GM19238 (cell line): ENCODE measurements at regions not wholly inside any gene's neighbourhood (a gene's known extent, or its start where the extent isn't known, plus 50 kb on each side); places are given as distances from the start of the nearest gene placed in this dataset.

ENCODE experiments used
- DNase-seq: peaks from one replicate; pipeline ENCODE4 v3.0.0; 2011; ENCODE audit warnings: low spot score; ENCODE audit not compliant: insufficient read length

DNA sequence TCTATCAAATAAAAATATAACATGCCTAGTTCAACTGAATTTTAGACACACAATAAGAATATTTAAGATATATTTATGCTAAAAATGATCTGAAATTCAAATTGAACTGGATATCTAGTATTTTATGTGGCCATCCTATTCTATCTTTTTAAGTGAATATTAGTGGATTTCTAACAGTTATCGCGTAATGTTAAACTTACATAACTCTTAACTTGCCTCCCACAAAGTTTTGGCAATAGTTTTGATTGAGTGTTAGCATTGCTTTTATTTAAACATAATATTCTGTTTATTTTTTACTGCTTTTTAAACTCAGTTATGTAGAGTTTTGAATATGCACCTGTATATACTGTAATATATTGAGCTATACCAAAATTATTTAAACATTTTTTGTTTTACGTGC is 1279.5 kb downstream of the OTOL1 start:
- DNase-seq, result no peak

DNA sequence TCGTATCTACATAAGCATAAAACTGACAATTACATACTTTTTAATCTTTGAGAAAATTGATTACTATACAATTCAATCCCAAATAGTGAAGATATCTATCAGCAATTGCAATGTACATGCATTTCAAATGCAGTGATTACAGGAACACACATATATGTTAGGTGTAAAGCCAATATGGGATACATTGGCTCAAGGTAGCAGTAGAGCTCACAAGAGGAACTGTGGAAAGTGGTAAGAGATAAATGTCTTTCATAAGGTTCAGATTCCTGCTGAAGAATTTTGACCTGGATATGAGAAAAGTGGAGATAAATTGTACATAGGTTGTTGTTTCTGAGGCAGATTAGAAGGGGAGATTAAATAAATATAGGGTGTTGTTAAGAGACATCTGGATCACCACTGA is 1280.5 kb downstream of the OTOL1 start:
- no peak for DNase-seq

DNA sequence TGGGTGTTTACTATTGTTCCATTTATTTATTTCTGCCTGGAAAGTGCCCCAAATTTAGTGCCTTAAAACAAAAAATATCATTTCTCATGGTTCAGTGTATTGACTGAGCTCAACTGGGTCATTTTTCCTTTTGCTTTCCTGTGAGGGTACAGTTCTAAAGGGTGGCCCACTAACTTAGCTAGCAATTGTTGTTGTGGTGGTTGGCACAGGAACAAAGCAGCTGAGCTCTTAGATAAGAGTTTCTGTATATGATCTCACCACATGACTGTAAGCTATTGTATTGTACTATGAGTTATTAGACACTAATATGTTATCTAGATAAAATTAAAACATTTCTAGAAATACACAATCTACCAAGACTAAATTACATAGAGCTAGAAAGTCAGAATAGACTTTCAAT is 1283.7 kb downstream of the OTOL1 start:
- no peak for DNase-seq

DNA sequence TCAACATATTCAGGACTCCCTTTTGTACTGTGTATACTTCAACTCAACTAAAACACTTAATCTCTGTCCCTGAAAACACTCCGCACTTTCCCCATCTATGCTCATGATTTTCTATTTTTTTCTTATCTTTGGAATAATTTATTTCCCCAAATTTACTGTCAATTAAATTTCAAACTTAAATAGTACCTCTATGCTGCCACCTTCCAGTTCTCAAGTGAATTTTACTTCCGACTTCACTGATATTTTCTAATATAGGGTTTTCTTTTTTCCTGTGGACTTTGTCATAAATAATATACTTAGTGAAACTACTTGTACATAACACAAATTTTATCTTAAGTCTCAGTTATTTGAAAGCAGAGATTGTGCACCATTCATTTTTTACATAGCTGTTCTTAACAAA is 1303.3 kb downstream of the OTOL1 start:
- no peak for DNase-seq

DNA sequence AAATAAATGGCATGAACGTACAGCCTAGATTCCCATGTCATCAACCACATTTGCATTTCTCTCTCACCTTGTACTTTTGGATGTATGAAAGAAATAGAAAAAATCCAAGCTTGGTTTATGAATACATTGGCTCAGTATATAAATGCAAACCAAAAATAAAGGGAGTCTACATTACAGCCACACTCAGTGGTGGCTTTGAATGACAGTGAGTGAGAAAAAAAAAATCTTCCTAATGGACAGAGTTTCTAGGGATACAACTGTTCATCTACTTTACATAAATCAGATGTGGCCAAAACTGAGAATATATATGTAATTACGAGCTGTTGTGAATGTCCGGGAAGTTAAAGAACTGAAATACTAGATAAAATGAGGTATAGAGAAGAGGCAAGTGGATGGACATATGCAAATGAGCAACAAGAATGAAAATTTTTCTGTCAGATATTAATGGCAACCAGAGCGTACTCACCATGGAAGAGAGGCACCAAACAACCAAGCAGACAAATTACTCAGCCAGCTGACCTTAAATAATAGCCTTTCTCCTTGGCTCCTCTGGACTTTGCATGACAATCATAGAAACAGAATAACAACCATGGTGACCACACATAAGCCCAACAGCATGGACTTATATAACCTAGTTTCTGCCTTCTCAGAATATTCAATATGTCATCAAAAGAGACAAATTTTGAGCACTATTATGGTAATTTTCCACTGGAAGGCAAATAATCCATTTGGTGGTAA is 1305.8 kb downstream of the OTOL1 start:
- no peak for DNase-seq

DNA sequence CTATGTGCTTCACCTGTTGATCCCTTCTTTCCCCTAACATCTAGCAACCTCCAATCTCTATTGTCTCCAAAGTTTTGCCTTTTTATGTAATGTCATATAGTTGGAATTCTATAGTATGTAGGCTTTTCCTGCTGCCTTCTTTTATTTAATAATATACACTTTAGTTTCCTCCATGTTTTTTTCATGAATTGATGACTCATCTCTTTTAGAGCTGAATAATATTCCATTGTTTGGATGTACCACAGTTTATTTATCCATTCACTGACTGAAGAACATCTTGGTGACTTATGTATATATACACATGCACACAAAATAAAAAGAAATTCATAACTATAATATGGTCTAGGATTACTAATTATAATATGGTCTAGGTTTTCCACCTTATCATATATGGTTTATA is 1314.2 kb downstream of the OTOL1 start:
- DNase-seq, result no peak

DNA sequence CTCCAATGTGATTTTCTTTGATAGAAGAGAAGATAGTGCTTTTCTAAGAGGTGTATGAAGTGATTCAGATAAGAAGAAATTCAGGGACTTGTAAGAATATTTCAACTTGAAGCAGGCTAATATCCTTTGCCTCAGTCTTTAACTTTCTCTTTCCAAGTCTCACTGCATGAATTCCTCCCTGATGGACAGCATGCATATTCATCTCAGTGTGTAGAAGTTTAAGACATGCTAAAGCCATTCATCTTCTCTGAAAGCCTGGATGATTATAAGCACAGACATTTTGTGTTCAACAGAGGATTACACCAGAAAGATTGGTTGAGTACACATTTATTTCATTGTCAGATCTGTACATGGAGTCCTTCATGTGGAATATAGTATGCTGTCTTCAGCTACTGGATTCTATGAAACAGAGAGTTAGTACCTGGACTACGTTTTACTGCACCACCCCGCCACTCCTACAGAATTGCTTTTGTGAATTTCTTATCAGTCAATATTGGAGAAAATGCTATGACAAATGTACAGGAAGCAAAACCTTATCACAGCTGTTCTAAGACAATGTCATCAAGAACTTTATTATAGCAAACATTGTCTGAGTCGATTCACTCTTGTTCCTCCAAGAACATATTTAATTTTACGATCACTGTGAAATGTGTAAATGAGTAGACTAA is 1346.1 kb downstream of the OTOL1 start:
- no peak for DNase-seq

DNA sequence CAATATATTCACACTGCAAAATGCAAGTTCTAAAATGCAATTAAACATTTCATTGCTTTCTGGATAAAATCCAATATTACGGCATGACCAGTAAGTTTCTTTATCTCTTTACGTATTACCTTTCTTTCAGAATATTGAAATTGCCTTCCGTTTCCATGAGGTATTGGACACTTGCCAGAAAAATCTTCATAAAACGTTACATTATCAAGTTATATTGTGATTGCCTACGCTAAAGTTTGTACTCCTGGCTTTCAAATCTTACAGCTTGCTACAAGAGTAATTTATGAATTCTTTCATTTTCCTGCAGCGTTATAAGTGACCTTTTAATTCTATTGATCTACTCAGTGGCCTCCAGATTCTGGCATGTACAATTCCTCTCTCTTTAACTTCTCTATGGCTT is 1349.3 kb downstream of the OTOL1 start:
- DNase-seq, result no peak

DNA sequence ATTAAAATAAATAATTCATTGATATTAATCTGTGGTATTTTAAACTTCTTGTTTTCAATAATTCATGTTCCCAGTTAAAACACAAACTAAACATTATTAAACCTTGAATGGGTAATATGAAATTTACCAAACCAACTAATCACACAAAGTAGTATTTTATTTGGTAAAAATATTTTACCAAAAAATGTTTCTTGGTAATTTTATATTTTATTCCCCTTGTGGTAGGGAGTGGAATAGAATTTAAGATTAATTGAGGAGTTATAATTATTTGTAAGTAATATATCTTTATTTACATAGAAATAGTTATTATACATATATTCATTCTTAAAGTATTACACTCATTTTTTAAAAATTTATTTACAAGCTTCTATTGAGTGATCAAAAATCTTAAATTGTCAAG is 1350.9 kb downstream of the OTOL1 start:
- DNase-seq, result no peak

DNA sequence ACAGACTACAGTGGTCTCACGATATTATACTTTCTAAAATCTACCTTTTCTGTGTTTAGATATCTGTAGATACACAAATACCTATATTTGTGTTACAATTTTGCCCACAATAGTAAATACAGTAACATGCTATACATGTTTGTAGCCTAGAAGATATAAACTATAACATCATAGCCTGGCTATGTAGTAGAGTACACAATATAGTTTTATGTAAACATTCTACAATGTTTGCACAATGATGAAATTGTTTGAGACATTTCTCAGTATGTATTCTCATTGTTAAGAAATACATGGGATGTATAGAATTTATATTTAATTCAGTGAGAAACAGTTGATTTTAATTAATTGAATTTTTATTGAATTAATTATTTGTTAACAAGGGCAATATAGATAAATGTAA is 1367.0 kb downstream of the OTOL1 start:
- DNase-seq, result no peak

DNA sequence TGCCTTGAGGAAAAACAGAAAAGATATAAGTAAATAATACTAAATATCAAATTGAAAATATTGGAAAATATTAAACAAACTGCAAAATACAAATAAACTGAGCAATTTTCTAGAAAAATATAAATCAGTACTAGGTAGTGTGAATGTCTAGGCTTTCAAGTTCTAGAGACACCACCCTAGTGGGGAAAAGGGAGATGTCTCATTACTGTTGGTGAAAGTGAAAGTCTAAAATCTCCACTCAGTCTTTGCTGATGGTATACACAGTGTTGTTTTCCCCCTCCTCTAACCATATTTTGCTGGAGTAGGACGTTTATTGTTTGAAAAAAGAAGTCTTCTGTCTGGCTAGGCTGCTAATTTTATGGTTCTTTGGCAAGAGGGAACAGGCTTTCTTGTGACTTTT is 1368.9 kb downstream of the OTOL1 start:
- DNase-seq, result no peak

DNA sequence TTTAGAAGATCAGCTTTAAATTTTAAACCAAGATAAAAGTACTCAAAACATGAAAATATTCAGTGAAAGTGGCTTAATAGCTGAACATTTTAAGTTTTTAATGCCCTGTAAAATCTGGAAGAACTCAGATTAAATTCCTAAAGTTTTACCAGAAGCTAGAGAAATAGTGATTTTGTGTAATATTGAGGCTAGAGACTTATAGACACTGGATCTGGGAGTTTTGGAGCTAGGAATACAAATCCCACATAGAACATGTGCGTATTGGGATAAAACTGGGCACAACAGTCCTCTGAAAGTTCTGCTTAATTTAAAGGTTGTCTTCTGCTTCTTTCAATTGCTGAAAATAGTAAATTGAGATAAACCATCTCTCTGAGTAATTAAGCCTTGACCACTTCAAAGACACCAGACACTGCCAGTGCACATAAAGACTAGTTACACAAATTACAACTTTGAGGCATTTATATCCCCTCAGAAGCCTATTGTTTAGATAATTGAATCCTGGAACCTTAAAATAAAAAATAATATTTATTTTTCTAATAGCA is 1382.5 kb downstream of the OTOL1 start:
- DNase-seq, result no peak

DNA sequence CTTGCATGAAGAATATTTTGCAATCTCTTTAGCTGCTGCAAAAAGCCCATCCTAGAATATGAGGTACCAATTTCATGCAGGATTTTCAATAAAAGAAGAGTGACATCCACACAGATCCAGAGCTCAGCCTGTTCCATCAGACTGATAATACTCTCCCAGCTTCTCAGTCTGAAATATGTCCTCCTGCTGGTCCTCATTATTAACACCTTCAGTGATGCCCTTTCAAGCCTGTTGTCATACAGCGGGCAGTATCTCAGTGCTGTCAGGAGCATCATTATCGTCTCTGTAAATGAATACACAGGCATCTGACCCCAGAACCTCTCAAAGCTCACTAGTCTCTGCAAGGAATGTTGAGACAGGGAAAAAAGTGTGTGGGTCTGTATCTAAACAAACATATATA is 1387.8 kb downstream of the OTOL1 start:
- no peak for DNase-seq

DNA sequence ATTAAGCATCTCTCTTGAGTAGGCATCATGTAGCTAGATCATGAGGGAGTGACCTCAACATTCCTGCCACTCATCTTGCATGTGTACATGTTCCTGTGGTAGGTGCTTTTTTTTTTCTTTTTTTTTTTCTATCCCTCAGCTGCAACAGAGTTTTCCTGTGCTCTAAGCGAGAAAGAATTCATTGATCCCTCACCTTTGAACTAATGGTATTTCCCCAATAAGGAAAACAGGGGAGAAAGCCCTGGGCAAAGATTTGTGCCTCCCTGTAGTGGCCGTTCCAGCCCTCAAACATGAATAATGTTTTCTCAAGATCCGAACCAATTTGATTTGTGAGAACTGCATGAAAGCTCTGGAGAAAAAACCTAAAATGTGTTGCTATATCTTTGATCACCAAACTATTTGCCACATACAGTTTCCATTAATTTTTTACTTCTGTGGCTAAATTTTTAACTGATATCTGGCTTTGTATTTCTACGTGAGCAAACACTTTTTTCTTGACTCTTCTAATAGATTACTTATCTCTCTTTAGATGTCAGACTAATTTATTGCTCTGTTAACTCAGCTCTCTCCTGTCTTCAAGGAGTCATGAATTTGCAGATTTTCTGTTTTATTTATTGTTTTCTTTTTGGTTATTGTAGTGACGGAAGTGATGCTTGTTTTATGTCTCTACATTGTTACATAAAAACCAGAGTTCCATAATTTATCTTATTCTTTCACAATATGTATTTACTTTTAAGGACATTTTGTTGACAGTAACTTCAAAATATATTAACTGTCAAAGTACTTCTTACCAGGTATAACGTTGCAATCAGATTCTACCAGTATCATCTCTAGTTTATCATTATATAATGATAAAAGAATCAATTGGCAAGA is 1396.5 kb downstream of the OTOL1 start:
- DNase-seq, result no peak

DNA sequence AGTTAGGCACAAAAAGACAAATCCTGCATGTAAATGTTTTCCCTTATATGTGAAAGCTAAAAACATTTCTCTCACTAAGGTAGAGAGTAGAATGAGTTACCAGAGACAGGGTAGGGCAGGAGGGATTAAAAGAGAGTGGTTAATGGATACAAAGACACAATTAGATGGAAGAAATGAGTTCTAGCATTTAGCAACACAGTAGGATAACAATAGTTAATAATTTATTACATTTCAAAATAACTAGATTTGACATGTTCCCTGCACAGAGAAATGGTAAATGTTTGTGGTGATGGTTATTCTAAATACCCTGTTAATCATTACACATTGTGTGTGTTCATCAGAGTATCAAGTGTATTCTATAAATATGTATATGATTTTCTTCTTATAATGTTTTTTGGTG is 1400.7 kb downstream of the OTOL1 start:
- no peak for DNase-seq

DNA sequence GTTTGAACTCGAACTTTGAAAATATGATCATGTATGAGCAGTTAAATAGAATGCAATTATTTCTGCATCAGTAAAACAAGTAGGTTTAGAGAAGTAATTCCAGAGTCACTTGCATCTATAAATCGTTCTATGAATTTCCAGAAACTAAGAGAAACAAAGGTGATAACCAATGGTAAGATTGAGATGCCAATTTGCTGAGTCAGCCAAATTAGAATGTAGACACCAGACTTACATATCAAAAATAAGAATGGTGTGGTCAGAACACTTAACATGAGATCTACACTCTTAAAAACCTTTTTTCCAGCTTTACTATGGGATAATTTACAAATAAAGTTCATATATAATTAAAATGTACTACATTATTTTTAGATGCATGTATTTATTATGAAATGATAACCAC is 1435.9 kb downstream of the OTOL1 start:
- DNase-seq, result no peak

DNA sequence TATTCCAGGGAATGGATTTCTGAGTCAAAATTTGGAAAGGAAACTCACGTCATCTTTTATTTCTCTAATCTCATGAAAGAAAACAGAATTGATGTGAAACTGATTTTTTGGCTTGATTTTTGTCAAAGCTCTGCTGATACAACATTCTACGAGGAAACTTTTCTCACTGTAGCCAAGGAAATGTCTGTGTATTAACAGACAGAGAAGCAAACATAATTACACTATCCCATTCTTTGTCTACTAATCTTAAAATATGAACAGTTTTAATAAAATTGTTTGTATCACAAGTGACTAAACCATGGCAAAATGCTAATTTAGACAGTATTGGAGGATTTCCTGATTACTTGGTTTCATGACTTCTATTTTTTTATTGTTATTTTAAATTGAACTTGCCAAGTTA is 1437.0 kb downstream of the OTOL1 start:
- no peak for DNase-seq

DNA sequence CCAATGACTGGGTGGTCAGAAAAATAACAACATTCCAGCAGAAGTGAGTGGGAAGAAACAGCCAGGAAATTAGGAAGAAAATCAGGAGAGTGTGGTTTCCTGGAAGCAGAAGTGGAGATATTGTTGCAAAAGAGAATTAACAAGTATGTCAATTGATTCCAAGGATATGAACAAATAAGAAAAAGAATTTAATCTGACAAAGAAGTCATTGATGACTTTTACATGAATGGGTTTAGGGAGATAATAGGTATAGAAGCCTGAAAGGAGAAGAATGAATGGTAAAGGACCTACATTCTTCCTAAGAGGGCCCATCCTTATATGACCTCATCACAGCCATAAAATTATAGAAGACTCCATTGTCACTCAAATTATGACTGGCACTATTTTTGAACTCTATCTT is 1440.1 kb downstream of the OTOL1 start:
- no peak for DNase-seq

DNA sequence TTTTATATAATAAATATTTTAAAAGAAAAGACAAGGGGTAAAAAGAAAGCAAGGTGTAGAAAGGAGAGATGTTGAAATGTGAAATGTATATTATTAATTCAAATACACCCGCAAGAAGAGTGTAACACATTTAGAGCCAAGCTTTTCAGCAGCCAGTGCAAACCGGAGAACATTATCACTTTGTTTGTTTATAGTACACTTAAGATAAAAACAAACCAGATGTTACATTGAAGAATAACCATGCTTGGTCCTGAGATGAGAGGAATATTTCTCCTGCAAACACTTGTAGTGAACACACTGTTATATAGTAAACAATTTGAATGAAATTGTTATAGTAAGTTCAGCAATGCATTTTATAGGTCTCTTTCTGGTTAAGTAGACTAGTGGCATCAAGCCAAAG is 1441.5 kb downstream of the OTOL1 start:
- DNase-seq, result no peak

DNA sequence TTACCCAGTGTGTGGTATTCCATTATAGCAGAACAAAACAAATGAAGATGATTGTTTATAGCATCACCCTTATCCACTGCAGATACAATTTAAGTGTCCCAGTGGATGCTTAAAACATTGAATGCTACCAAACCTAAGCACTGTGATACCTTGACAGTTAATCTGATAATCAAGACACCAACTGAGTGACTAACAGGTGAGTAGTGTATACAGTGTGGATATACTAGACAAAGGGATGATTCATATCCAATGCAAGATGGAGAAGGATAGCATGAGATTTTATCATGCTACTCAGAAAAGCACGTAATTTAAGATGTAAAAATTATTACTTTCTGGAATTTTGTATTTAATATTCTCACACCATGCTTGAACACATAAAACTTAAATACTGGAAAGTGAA is 1449.0 kb downstream of the OTOL1 start:
- no peak for DNase-seq

DNA sequence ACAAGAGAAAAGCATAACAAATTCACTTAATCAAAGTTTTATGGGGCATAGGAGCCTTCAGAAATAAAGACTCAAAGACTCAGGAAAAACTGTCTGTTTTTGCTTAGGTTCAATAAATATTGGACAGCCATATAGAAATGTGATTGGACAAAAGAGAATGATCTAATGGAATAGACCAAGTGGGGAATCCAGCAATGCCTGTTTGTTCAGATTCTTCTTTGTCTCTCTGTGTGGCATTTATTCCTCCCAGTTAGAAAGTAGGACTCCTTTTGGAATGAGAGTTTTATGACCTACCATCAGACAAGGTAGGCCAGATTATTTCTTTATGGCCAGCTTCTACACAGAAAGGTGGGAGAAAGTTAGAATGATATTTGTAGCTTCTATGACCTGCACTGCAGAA is 1460.1 kb downstream of the OTOL1 start:
- DNase-seq, result no peak

DNA sequence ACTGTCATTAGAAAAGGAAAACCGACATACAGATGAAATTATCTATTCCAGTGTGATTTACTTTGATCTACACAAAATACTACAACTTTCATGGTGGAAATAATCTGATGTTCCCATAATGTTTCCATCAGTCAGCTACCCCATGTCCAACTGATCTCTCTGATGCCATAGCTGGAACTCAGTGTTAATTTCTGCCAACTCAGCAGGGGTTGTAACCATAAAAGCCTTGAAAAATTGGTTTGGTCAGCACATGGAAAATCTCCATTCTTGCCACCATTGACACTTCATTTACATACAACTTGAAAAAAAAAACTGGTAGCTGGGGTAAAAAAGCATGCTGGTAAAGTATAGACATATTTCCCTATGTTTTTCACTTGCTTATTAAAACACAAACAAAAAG is 1463.7 kb downstream of the OTOL1 start:
- no peak for DNase-seq
